SH-SY5Y (cell line): ENCODE measurements at regions not wholly inside any gene's neighbourhood (a gene's known extent, or its start where the extent isn't known, plus 50 kb on each side); places are given as distances from the start of the nearest gene placed in this dataset.

Experiments used
- GATA2 ChIP-seq: IDR thresholded peaks from 2 replicates; pipeline ENCODE4 v1.6.1; 2011; ENCODE audit warnings: mild to moderate bottlenecking, low read depth, low read length
- GATA3 ChIP-seq: IDR thresholded peaks from 2 replicates; pipeline ENCODE4 v1.6.1; 2011; ENCODE audit warnings: low read depth, mild to moderate bottlenecking, low read length, moderate library complexity

DNA sequence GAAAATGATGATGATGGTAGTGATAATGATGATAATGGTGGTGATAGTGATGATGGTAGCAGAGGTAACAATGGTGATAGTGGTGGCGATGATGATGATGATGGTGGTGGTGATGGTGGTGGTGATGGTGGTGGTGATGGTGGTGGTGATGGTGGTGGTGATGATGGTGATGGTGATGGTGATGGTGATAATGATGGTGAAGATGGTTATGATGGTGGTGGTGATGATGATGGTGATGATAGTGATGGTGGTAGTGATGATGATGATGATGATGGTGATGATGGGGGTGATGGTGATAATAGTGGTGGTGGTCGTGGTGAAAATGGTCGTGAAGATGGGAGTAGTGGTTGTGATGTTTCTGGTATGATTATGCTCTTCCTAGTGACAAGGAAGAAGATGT is 581.8 kb downstream of the HS3ST4 start:
- TF ChIP-seq GATA3 = no peak
- no peak for TF ChIP-seq GATA2
